Neural progenitor cell (in vitro differentiated cells): ENCODE measurements at regions not wholly inside any gene's neighbourhood (a gene's known extent, or its start where the extent isn't known, plus 50 kb on each side); places are given as distances from the start of the nearest gene placed in this dataset.

Experiments
- EZH2 ChIP-seq: fragments of 200-600 bp; sonication (generic); IDR thresholded peaks from 2 replicates; pipeline ENCODE4 v1.6.1; 2017; ENCODE audit warnings: antibody characterized with exemption, mild to moderate bottlenecking, moderate library complexity
- EZH2phosphoT487 ChIP-seq: fragments of 200-600 bp; sonication (generic); IDR thresholded peaks from 2 replicates; pipeline ENCODE4 v1.6.1; 2017; ENCODE audit warnings: antibody characterized with exemption
- TF ChIP-seq, protein P1 (sequence below): fragments of 200-600 bp; sonication (generic); IDR thresholded peaks from 2 replicates; pipeline ENCODE4 v1.5.1; 2017; ENCODE audit warnings: antibody characterized with exemption, mild to moderate bottlenecking

DNA sequence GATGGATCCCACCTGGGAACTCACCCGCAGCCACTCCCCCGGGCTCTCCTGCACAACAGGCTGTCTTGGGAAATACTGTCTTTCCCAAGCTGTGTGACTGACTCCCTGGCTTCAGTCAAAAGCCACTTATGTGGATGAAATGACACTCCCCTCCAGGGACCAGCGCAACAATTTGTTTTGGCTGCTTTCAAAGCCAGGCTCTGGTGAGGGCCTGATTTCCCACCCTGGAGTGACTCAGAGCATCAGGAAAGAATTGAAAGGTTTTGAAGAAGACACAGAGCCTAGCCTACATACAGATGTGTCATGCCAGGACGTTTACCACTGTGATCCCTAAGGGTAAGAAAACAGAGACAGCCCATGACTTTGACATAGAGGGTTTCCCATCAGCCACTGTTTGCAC is 550.5 kb downstream of the MIAT start:
- TF ChIP-seq, protein P1, sequence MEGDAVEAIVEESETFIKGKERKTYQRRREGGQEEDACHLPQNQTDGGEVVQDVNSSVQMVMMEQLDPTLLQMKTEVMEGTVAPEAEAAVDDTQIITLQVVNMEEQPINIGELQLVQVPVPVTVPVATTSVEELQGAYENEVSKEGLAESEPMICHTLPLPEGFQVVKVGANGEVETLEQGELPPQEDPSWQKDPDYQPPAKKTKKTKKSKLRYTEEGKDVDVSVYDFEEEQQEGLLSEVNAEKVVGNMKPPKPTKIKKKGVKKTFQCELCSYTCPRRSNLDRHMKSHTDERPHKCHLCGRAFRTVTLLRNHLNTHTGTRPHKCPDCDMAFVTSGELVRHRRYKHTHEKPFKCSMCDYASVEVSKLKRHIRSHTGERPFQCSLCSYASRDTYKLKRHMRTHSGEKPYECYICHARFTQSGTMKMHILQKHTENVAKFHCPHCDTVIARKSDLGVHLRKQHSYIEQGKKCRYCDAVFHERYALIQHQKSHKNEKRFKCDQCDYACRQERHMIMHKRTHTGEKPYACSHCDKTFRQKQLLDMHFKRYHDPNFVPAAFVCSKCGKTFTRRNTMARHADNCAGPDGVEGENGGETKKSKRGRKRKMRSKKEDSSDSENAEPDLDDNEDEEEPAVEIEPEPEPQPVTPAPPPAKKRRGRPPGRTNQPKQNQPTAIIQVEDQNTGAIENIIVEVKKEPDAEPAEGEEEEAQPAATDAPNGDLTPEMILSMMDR = no peak
- TF ChIP-seq EZH2 (no peak), EZH2phosphoT487 (no peak)
